HG03469 (cell line): ENCODE measurements at regions not wholly inside any gene's neighbourhood (a gene's known extent, or its start where the extent isn't known, plus 50 kb on each side); places are given as distances from the start of the nearest gene placed in this dataset.
A peak's percentile ranks its signal among the peaks of the same experiment; 100 is the strongest.

Experiments
- ATAC-seq: cut with Tn5 transposase; IDR thresholded peaks from one replicate; pipeline ENCODE4 v1.9.1; 2021; ENCODE audit warnings: mild to moderate bottlenecking, moderate library complexity, moderate number of reproducible peaks; ENCODE audit not compliant: unreplicated experiment

DNA sequence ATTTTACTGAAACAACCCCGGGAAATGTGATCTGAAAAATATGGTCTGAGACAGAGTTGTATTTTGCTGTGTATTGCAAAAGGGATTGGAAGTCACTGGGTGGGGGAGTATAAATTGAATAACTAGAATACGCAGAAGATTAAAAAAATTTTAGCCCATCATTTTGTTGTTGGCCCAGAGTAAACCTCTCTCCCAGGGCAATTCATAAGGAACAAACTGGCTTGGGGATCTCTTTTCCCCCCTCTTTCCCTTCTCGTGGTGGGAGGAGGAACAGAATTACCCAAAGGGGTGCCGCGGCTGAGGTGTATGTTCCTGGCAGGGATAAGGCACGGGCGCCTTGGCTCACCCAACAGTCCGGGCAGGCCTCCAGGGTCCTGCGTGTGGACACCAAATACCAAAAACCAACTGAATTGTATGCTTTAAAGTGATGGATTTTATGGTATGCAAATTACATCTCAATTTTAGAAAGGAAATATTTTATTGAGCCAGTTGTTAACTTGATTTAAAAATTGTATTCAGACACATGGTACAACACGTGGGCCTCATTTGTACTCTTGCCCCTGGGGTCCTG, 121.2 kb upstream of the SPRED2 start:
- no peak for ATAC-seq

DNA sequence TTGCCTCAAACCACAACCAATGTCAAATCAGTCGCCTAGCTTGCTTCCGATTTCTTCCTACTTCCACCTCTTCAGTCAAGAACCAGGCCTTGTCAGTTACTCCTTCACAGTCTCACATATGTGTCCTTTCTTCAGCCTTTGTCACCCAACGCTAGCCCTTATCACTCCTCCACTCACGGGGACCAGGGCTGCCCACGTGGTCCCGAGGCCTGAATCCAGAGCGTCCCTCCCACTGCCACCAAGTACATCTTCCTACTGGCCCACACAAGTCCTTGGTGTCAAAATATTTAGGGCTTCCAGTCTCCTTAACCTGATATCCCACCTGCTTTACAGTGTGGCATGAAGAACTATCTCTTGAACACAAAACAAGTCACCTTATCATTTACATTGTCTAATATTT, 119.1 kb upstream of the SPRED2 start:
- ATAC-seq: no peak

DNA sequence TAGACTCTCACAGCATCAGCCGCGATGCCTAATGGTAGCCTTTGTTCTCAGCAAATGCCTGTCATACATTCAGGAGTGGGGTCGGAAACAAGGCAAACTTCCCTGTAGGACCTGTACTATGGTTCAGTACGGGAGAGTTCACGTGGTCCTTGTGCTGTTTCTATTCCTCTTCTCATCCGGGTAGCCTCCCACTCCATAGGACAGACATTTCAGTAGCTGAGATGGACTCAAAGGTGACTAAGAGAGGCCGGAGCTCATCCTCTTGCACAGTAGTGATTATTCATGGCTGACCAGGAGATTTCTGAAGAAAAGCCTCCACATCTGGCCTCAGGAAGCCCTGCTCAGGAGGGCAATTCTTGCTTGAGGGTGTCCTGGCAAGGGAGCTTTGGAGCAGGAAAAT, 117.8 kb upstream of the SPRED2 start:
- no peak for ATAC-seq

DNA sequence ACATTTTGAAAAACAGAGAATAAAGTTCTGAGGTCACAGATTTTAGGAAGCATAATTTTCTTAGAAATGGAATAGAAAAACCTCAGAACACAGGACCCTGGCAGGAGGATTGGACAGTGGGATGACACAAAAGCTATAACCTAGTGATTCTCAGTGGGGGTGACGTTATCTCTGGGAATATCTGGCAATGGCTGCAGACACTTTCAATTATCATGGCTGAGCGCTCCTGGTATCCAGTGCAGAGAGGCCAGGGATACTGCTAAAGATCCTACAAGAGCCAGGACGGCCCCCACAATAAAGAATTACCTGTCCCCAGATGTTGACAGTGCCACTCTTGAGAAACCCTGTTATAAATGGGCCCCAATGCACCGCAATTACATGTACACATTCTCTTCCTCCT, 117.2 kb upstream of the SPRED2 start:
- ATAC-seq: no peak

DNA sequence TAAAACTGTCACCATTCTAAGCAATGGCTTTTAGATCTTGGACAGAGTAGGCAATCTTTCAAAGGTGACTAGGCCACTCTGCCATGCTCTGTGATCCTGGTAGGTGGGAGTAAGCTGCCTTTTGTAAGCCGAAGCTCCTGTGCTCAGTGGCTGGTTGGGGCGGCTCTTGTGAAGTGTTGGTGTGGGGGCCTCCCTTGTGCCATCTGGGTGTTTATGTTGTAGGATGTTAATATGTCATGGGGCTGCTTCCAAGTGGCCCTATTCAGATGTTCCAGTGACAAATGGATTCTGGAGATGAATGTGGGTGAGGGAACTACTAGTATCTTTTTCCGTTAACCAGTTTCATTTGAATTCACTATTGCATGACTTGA, 116.8 kb upstream of the SPRED2 start:
- no peak for ATAC-seq

DNA sequence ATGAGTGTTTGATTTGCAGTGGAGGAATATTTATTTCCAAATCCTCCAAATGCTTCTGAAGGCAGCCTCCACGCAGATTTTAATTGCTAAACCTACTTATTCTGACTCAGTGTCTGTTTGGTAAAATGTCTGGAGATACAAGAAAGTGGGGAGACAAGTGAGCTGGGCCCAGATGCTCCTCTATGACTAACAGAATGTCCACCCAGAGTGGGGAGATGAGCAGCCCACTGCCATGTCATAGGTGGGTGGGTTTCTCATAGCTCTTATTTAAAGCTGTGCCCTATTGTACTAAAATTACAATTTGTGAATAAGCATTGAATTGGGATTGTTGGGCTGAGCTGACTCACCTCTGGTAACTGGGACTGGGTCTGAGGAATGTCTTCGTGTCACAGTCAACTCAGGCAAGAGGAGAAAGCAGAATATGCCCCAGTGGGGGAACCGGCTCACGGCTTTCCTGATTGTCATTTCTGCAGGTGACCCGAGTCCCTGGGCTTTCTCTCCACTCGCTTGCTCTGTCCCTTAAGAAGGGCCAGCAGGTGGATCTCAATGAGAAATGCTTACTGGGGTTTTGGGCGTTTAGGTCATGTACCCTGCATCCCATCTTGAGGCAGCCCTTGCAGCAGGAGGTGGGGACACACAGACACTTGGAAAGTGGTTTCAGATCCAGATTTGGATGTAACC, 116.3 kb upstream of the SPRED2 start:
- no peak for ATAC-seq

DNA sequence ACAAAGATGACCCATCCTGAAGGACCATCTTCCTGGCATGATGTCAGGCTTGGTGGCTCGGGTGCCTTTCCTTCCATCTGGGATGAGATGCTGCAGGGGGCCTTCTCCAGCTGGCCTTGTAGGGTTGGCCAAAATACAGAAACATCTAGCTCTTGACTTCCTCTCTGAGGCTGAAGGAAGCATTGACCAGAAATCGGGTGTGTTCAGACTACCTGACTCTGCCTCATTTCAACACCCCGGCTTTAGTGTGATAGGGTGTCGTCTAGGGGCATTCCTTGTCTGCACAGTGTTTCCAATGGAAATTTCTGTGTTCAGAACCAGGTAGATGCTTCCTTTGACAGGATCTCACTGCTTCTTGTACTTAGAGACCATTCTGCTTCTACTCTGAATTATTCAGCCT, 115.7 kb upstream of the SPRED2 start:
- no peak for ATAC-seq

DNA sequence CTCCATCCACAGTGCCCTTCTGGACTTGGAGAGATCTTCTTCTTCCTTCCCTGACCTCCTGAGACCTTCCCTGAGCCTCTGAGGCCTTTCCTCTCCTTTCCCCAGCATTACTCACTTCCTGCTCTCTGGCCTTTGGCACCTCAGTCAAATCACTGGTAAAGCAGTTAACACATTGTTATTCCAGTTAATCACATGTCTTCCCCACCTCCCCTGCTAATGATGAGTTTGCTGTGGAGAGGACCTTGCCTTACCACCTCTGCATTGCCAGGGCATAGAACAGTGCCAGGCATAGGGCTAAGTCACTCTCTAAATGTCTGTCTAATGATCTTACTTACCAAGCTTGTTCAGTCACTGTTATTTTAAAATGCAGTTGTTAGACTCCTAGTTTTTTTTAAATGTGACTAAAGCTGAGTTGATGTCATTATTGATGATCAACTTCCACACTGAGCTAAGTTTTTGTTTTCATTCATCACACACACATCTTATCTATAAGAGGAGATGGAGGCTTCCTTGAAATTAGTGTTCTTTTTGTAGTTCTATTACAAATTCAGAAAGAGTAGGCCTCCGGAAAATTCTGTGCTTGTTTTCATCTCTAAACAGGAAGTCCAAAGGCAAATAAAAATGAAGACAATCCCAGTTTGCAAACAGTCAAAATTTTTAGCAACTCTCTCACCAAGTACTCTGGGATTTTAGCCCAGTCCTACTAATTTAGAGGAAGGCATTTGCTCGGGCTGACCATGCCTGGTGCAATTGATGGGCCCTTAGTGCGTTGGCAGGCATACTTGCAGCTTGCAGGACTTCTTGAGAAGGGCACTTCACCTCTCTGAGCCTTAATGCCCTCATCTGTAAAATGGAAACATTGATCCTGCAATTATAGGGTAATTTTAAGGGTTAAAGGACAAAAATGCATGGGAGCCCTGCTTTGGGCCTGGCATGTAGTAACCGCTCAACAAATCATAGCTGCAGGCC, 113.7 kb upstream of the SPRED2 start:
- no peak for ATAC-seq

DNA sequence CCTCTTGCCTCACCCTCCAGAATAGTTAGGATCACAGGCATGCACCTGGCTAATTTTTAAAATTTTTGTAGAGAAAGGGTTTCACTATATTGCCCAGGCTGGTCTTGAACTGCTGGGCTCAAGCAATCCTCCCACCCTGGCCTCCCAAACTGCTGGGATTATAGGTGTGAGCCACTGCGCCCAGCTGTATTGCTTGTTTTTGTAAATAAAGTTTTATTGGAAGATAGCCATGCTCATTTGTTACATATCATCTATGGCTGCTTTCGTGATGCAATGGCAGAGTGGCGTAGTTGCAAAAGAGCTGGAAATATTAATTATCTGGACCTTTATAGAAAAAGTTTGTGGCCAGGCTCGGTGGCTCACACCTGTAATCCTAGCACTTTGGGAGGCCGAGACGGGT, 109.4 kb upstream of the SPRED2 start:
- no peak for ATAC-seq

DNA sequence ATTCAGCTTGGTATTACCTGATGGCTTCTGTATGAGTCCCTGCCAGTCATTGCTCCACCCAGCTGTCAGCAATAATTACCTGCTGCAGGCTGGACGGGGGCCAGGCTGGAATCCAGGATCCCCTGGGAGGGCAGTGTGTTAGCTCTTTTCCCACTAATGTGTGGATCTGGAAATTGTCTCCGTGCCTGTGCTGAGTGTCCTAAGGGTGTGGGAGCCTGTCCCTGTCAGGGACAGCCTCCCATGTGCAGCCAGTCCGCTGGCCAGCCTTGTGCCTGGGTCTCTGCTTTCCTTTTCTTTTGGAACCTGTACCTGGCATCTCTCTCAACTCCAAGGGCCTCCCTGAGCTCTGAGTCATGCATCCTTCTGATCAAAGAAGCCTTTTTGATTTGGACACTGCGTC, 107.2 kb upstream of the SPRED2 start:
- no peak for ATAC-seq

DNA sequence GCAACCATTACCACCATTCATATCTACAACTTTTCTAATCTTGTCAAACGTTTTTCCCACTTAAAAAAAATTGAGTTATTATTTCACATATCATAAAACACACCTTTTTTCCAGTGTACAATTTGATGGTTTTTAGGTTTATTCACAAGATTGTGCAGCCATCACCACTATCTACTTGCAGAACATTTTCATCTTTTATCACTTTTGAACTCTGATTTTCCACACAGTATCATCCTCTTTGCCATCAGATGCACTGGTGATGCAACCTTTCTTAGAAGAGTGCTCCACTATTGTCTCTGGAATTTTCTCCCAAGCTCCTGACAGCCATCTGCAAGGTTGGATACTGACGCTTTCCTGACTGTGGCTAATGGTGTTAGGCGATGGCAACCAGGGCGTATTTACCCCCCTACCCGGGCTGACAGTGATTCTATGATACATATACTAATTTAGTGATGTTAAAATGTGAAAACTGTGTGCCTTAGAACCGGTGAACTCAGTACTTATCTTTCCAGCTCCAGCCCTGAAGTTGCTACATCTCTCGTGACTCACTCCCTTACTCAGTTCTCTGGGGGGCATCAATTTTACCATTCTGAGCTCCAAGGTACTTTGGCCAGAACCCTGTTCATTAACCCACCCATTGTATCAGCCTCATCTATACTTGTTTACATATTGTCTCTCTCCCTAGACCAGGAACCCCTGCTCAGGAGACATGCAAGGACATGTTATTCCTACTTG, 105.4 kb upstream of the SPRED2 start:
- ATAC-seq: no peak

DNA sequence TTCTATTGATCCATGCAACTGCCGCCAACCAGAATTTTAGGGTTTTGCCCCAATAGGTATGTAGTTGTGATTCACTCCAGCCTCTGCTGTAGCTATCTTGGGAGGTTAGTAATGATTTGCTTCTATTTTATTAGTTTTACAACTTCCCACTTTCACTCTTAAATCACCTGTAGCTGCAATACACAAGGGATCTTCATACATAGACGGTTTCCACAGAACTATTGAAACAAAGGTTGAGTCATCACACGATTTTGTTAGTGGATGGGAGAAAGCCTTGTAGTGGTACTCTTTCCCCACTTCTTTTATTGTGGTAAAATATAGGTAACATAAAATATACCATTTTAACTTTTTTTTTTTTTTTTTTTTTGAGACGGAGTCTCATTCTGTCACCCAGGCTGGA, 104.2 kb upstream of the SPRED2 start:
- ATAC-seq: peak; percentile 85

DNA sequence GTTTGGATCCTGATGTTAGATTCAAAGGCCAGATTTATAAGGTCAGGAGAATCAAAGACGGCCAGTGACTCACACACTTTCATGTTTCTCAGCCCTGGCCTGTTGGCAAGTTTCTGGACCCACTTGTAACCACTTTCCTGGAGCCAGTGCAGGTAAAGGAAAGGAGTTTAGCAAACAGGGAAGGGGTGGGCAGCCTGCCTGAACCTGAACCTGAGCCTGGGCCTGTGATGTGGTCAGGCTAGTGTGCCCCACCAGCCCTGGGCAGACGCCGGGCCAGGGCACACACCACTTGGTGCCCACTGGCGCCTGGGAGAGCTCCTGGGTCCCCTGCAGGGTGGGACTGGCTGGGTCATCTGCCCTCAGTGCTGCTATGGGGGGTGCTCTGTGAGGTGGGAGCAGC, 100.5 kb upstream of the SPRED2 start:
- no peak for ATAC-seq

DNA sequence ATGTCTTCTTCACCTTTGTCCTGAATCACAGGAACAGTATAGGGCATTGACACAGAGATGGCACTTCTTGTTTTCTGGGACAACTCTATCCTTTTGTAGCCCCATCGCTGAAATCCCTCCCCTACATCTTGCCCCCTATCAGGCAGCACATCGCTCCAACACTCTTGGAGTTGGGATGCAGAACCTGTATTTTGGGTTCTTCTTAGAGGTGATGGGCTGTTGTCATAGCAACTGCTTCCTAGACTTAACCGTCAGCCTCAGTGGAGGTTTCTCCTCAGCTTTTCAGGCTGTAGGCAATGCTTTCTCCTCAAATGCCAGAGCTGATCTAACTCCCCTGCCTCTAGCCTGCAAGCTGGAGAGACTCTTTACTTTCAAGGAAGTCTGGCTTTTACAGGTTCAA, 99.9 kb upstream of the SPRED2 start:
- no peak for ATAC-seq

DNA sequence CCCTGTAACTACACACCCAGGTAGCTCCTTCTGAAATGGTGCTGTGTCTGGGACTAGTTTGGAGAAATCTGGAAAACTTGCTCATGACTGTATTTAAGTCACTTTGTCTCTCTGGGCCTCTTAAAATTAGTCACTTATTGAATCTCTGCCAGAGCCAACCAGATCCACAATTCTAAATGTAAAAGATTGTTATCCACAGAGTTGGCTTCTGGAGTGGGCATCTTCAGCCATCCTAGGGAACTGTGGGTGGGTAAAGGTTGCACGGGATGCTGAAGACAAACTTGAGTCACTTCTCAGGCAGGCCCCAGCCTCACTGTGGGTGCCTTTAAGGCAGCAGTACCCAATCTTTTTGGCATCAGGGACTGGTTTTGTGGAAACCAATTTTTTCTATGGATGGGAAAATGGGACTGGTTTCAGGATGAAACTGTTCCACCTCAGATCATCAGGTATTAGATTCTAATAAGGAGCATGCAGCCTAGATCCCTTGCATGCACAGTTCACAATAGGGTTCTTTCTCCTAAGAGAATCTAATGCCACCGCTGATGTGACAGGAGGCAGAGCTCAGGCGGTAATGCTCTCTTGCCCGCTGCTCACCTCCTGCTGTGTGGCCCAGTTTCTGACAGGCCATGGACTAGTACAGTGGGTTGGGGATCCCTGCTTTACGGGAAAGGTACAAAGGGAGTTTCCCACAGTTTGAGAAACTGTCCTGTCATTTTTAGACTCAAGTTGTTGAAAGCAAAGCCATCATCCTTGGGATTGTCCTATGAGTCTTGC, 98.3 kb upstream of the SPRED2 start:
- ATAC-seq: no peak

DNA sequence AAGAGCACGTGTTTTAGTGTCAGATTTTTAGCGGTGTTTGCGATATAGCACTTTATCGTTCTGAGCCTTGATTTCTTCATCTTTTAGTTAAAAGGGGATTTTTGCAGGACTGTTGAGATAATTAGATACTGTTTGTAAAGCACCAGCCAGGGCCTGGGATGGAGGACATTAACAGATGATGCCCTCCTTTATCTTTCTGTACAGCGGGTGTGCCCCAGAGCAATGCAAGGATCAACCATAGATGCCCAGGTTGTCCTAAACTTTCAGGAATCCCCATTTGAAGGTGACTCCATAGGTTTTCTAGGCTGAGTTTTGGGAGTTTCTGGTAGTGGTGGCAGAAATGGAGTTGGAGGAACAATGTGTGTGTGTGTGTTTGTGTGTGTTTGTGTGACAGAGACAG, 97.0 kb upstream of the SPRED2 start:
- ATAC-seq: no peak

DNA sequence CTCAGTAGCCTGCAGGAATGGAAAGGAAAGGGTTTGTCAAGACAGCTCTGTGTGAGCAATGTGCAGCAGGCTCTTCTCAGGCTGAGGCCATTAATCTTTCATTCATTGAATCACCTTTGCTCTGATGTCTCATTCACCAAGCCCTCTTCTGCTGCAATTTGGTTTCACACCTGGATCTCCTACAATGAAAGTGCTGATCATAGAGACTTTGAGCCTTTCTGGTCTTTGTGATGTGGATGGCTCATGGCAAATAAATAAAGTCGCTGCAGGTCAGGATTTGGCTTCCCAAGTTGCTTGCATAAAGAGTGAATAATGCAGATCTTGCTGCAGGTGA, 95.8 kb upstream of the SPRED2 start:
- ATAC-seq: no peak

DNA sequence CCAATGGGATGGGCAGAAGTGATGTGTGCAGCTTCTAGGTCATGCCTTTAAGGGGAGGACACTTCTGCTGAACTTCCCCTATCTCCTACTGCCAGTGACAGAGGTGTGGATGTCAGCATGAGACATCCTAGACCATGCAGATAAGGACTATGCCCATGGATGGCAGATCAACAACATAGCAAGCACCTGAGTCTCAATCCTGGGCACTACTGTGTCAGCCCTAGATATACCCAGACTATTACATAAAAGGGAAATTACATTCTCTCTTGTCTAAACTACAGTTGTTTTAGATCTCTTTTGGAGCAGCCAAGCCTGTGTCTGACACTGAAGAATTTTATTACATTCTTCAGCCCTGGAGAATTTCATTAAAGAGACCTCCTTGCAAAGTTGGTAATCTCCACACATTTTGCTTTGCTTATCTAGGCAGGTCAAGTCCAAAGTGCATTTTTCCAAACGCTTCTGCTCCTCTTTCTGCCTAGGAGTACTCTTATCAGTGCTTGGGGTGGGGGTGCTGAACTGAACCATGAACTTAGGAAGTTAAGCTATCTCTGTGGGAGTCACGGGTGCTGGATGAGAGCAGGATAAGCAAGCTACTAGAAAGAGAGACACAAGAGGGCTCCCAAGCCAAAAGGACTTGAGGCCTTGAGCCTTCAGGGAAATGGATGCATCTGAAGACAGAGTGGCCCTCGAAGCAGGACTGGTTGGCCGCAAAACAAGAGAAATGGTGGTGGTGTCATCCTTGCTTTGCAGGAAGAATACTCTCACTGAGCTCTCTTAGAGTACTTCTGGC, 95.2 kb upstream of the SPRED2 start:
- ATAC-seq: no peak

DNA sequence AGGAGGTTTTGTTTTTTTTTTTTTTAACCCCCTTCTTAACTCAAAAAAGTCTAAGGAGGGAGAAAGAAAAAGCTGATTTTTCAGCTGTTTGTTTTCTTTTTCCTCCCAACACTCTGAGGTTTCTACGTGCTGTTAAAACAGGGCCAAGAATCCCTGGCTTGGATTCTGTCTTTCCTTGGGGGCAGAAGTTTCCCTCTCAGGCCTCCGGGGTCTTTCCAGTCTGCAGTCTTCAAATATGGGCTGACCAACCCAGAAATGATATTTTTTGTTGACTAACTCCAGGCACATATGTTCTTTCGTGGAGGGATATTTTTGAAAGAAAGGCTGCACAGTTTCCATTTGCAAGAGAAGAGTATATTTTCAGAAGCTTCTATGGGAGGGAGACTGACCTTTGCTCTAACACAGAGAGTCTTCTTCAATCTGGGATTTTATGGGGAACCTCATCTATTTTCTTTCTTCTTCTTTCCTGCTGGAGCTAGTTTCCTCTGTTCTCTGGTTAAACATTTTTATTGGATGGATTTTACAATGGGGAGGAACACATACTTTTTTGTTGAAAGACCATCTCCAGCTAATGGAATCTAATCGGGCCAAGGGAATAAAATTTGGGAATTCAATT, 93.3 kb upstream of the SPRED2 start:
- ATAC-seq: no peak

DNA sequence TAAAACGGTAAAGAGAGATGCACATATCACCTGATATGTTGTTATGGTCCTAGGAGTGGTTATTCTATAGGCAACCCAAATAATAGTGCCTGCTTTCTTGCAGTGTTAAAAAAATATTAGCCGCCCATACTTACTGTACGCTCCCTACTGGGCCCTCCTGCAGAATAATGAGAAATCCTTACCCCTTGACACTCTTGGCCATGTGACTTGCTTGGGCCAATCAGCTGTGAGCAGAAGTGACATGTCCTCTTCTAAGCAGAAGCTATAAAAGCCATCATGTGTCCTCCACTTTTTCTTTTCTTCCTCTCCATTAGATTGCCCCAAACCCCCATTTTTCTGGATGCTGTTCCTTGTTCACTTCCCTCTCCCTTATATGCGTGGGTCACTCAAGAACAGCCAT, 90.5 kb upstream of the SPRED2 start:
- no peak for ATAC-seq
